Kidney tubule cell (primary cell): ENCODE measurements at regions not wholly inside any gene's neighbourhood (a gene's known extent, or its start where the extent isn't known, plus 50 kb on each side); places are given as distances from the start of the nearest gene placed in this dataset.
"Not testable (repeated sequence)": the region's sequence is repeated elsewhere in the genome, so short reads cannot be mapped to it uniquely, and the experiment has no call there.

ENCODE experiments used
- DNase-seq: peaks from one replicate; pipeline ENCODE4 v3.0.0-alpha.2; 2018; ENCODE audit warnings: low spot score

- peak; percentile 78 for DNase-seq
Measured at GRCh38 chrX:155819966-155820491, 61.1 kb upstream of the VAMP7 start.

GRCh38 chrX:155819525-155819924, 61.6 kb upstream of the VAMP7 start:
- DNase-seq, result peak; percentile 6

- not testable (repeated sequence) for DNase-seq
Measured at GRCh38 chrX:155814391-155814790, 66.8 kb upstream of the VAMP7 start.

GRCh38 chrX:155779831-155780230, 101.3 kb upstream of the VAMP7 start:
- DNase-seq, result no peak

- no peak for DNase-seq
Measured at GRCh38 chrX:155778844-155779553, 102.1 kb upstream of the VAMP7 start.

GRCh38 chrX:155774387-155774786, 106.8 kb upstream of the VAMP7 start:
- no peak for DNase-seq

GRCh38 chrX:155767876-155768769, 113.0 kb upstream of the VAMP7 start:
- peak; percentile 7 for DNase-seq

GRCh38 chrX:155767051-155767875, 113.9 kb upstream of the VAMP7 start:
- DNase-seq, result peak; percentile 73

- DNase-seq, result peak; percentile 33
Measured at GRCh38 chrX:155766321-155766720, 114.8 kb upstream of the VAMP7 start.

GRCh38 chrX:155761185-155761584, 120.0 kb upstream of the VAMP7 start:
- DNase-seq, result no peak

GRCh38 chrX:155757046-155757759, 123.9 kb upstream of the VAMP7 start:
- no peak for DNase-seq

- no peak for DNase-seq
Measured at GRCh38 chrX:155755706-155756337, 125.3 kb upstream of the VAMP7 start.

GRCh38 chrX:155751131-155751530, 130.0 kb upstream of the VAMP7 start:
- DNase-seq, result no peak

GRCh38 chrX:155747520-155747919, 133.6 kb upstream of the VAMP7 start:
- DNase-seq, result peak; percentile 58

- peak; percentile 49 for DNase-seq
Measured at GRCh38 chrX:155745792-155746191, 133.0 kb upstream of the TMLHE start.

- no peak for DNase-seq
Measured at GRCh38 chrX:155744534-155744933, 131.8 kb upstream of the TMLHE start.

- DNase-seq, result not testable (repeated sequence)
Measured at GRCh38 chrX:155728335-155728734, 115.6 kb upstream of the TMLHE start.

GRCh38 chrX:155718972-155719586, 106.3 kb upstream of the TMLHE start:
- peak; percentile 7 for DNase-seq

GRCh38 chrX:155715141-155715540, 102.4 kb upstream of the TMLHE start:
- DNase-seq, result no peak

GRCh38 chrX:155695419-155695818, 82.7 kb upstream of the TMLHE start:
- no peak for DNase-seq
